Activated CD8-positive, alpha-beta T cell treated with anti-CD3 and anti-CD28 coated beads, Interleukin-2, amount 10 ng/mL, durations not matched to agents 7 days and 5 days (primary cell): ENCODE measurements at regions not wholly inside any gene's neighbourhood (a gene's known extent, or its start where the extent isn't known, plus 50 kb on each side); places are given as distances from the start of the nearest gene placed in this dataset.
"Not testable (repeated sequence)": the region's sequence is repeated elsewhere in the genome, so short reads cannot be mapped to it uniquely, and the experiment has no call there.

ENCODE experiments used
- ATAC-seq: fragments of 150-1000 bp; cut with Tn5 transposase; one replicate; pipeline ENCODE4 v1.10.0; 2021; ENCODE audit warnings: moderate library complexity
- CTCF ChIA-PET: fragments of 350-600 bp; sonication (Branson Sonifier 250); formaldehyde crosslinking; loops from one replicate; lab custom pipeline; 2021; ENCODE audit warnings: antibody characterized with exemption; lab: Charles Lee
- POLR2A ChIA-PET: fragments of 350-600 bp; sonication (Branson Sonifier 250); formaldehyde crosslinking; loops from one replicate; lab custom pipeline; 2021; ENCODE audit warnings: antibody characterized with exemption; lab: Charles Lee
- DNase-seq: peaks from one replicate; pipeline ENCODE4 v3.0.0-alpha.2; 2020
- H3K27ac Mint-ChIP-seq: one replicate; pipeline ENCODE4 v1.8.0; 2021; ENCODE audit warnings: mild to moderate bottlenecking, mixed read lengths
- H3K27me3 Mint-ChIP-seq: one replicate; pipeline ENCODE4 v1.8.0; 2021; ENCODE audit warnings: low read depth, mixed read lengths
- H3K36me3 Mint-ChIP-seq: one replicate; pipeline ENCODE4 v1.8.0; 2021; ENCODE audit warnings: low read depth, mixed read lengths
- H3K4me1 Mint-ChIP-seq: one replicate; pipeline ENCODE4 v1.8.0; 2021; ENCODE audit warnings: low read depth, mixed read lengths
- H3K4me3 Mint-ChIP-seq: one replicate; pipeline ENCODE4 v1.8.0; 2021; ENCODE audit warnings: mild to moderate bottlenecking, mixed read lengths
- H3K9me3 Mint-ChIP-seq: one replicate; pipeline ENCODE4 v1.8.0; 2022; ENCODE audit warnings: mixed read lengths; ENCODE audit not compliant: insufficient read depth

- no peak for DNase-seq
- ChIA-PET POLR2A (no interaction called here), CTCF (no interaction called here)
- H3K4me1 Mint-ChIP-seq: no peaks in the 10 kb centered on the region
- peaks cover 5% of the 10 kb centered on the region for H3K9me3 Mint-ChIP-seq
- no peak overlapping the region for H3K4me3 Mint-ChIP-seq
- no peak overlapping the region for H3K27ac Mint-ChIP-seq
- H3K36me3 Mint-ChIP-seq: no peaks in the 10 kb centered on the region
- no peak for ATAC-seq
- H3K27me3 Mint-ChIP-seq: no peaks in the 10 kb centered on the region
Observed at GRCh38 chr14:80323038-80323665, 111.8 kb upstream of the DIO2 start.

- H3K9me3 Mint-ChIP-seq: peaks cover 5% of the 10 kb centered on the region
- ChIA-PET POLR2A (no interaction called here), CTCF (no interaction called here)
- no peak for DNase-seq
- no peaks in the 10 kb centered on the region for H3K36me3 Mint-ChIP-seq
- H3K27ac Mint-ChIP-seq: no peak overlapping the region
- no peak overlapping the region for H3K4me3 Mint-ChIP-seq
- H3K27me3 Mint-ChIP-seq: no peaks in the 10 kb centered on the region
- no peak for ATAC-seq
- no peaks in the 10 kb centered on the region for H3K4me1 Mint-ChIP-seq
Observed at GRCh38 chr14:80316441-80316840, 105.1 kb upstream of the DIO2 start.

GRCh38 chr14:80315681-80316080 is 104.4 kb upstream of the DIO2 start:
- Mint-ChIP-seq H3K27me3 (no peaks in the 10 kb centered on the region), H3K4me3 (no peak overlapping the region), H3K36me3 (no peaks in the 10 kb centered on the region), H3K9me3 (peaks cover 5% of the 10 kb centered on the region), H3K4me1 (no peaks in the 10 kb centered on the region), H3K27ac (no peak overlapping the region)
- DNase-seq: no peak
- ATAC-seq: no peak
- POLR2A ChIA-PET: no interaction called here
- CTCF ChIA-PET: no interaction called here

GRCh38 chr14:80313806-80314205 is 102.5 kb upstream of the DIO2 start:
- Mint-ChIP-seq H3K27me3 (no peaks in the 10 kb centered on the region), H3K27ac (no peak overlapping the region), H3K9me3 (peaks cover under 1% of the 10 kb centered on the region), H3K4me3 (no peak overlapping the region), H3K36me3 (no peaks in the 10 kb centered on the region), H3K4me1 (no peaks in the 10 kb centered on the region)
- POLR2A ChIA-PET: no interaction called here
- CTCF ChIA-PET: no interaction called here
- DNase-seq: no peak
- no peak for ATAC-seq

GRCh38 chr14:80310938-80311750 is 99.8 kb upstream of the DIO2 start:
- Mint-ChIP-seq H3K9me3 (no peaks in the 10 kb centered on the region), H3K27ac (no peak overlapping the region), H3K36me3 (no peaks in the 10 kb centered on the region), H3K27me3 (no peaks in the 10 kb centered on the region), H3K4me1 (no peaks in the 10 kb centered on the region), H3K4me3 (no peak overlapping the region)
- POLR2A ChIA-PET: no interaction called here
- DNase-seq (no peak), ATAC-seq (no peak)
- CTCF ChIA-PET: no interaction called here

GRCh38 chr14:80304125-80304766 is 92.9 kb upstream of the DIO2 start:
- no peaks in the 10 kb centered on the region for H3K9me3 Mint-ChIP-seq

GRCh38 chr14:80300351-80300750 is 89.0 kb upstream of the DIO2 start:
- no peaks in the 10 kb centered on the region for H3K36me3 Mint-ChIP-seq
- ChIA-PET CTCF (no interaction called here), POLR2A (no interaction called here)
- ATAC-seq (no peak), DNase-seq (no peak)
- H3K4me3 Mint-ChIP-seq: no peak overlapping the region
- H3K9me3 Mint-ChIP-seq: no peaks in the 10 kb centered on the region
- H3K4me1 Mint-ChIP-seq: no peaks in the 10 kb centered on the region
- no peaks in the 10 kb centered on the region for H3K27me3 Mint-ChIP-seq
- no peak overlapping the region for H3K27ac Mint-ChIP-seq

More at GRCh38 chr14:80304125-80304766, 92.9 kb upstream of the DIO2 start:
- no peaks in the 10 kb centered on the region for H3K36me3 Mint-ChIP-seq
- CTCF ChIA-PET: no interaction called here
- DNase-seq (no peak), ATAC-seq (no peak)
- H3K4me1 Mint-ChIP-seq: no peaks in the 10 kb centered on the region
- H3K4me3 Mint-ChIP-seq: no peak overlapping the region
- no peak overlapping the region for H3K27ac Mint-ChIP-seq
- no peaks in the 10 kb centered on the region for H3K27me3 Mint-ChIP-seq
- POLR2A ChIA-PET: no interaction called here

- CTCF ChIA-PET: no interaction called here
- Mint-ChIP-seq H3K27me3 (no peaks in the 10 kb centered on the region), H3K36me3 (no peaks in the 10 kb centered on the region), H3K4me1 (no peaks in the 10 kb centered on the region), H3K9me3 (no peaks in the 10 kb centered on the region), H3K4me3 (no peak overlapping the region), H3K27ac (no peak overlapping the region)
- POLR2A ChIA-PET: no interaction called here
- ATAC-seq (no peak), DNase-seq (no peak)
Observed at GRCh38 chr14:80298491-80299017, 87.2 kb upstream of the DIO2 start.

- ChIA-PET POLR2A (no interaction called here), CTCF (no interaction called here)
- ATAC-seq: no peak
Observed at GRCh38 chr14:80291101-80291500, 79.8 kb upstream of the DIO2 start.

GRCh38 chr14:80286744-80287143 is 75.4 kb upstream of the DIO2 start:
- POLR2A ChIA-PET, H3K4me1 Mint-ChIP-seq, H3K9me3 Mint-ChIP-seq, DNase-seq, H3K36me3 Mint-ChIP-seq, CTCF ChIA-PET, H3K27me3 Mint-ChIP-seq, H3K27ac Mint-ChIP-seq, H3K4me3 Mint-ChIP-seq, ATAC-seq: not testable (repeated sequence)

More at GRCh38 chr14:80291101-80291500, 79.8 kb upstream of the DIO2 start:
- H3K27me3 Mint-ChIP-seq: no peaks in the 10 kb centered on the region
- H3K4me3 Mint-ChIP-seq: no peak overlapping the region
- H3K9me3 Mint-ChIP-seq: peaks cover 8% of the 10 kb centered on the region
- H3K4me1 Mint-ChIP-seq: no peaks in the 10 kb centered on the region
- H3K36me3 Mint-ChIP-seq: no peaks in the 10 kb centered on the region
- H3K27ac Mint-ChIP-seq: no peak overlapping the region
- no peak for DNase-seq

- POLR2A ChIA-PET: no interaction called here
- Mint-ChIP-seq H3K4me3 (no peak overlapping the region), H3K27me3 (no peaks in the 10 kb centered on the region), H3K27ac (no peak overlapping the region), H3K4me1 (no peaks in the 10 kb centered on the region), H3K9me3 (no peaks in the 10 kb centered on the region), H3K36me3 (no peaks in the 10 kb centered on the region)
- ATAC-seq (no peak), DNase-seq (no peak)
- CTCF ChIA-PET: no interaction called here
Observed at GRCh38 chr14:80278293-80279023, 67.2 kb upstream of the DIO2 start.
